ENCODE measurements at regions not wholly inside any gene's neighbourhood (a gene's known extent, or its start where the extent isn't known, plus 50 kb on each side); places are given as distances from the start of the nearest gene placed in this dataset.

- Mint-ChIP-seq H3K9me3 (no peaks in the 10 kb centered on the region), H3K4me1 (ENCODE audit: low read depth) (no peaks in the 10 kb centered on the region), H3K36me3 (ENCODE audit: low read depth) (no peaks in the 10 kb centered on the region), H3K27ac (no peak overlapping the region), H3K27me3 (peaks cover 12% of the 10 kb centered on the region), H3K4me3 (no peak overlapping the region)
Observed at GRCh38 chr3:43867436-43868072, 176.8 kb downstream of the ABHD5 start.

DNA sequence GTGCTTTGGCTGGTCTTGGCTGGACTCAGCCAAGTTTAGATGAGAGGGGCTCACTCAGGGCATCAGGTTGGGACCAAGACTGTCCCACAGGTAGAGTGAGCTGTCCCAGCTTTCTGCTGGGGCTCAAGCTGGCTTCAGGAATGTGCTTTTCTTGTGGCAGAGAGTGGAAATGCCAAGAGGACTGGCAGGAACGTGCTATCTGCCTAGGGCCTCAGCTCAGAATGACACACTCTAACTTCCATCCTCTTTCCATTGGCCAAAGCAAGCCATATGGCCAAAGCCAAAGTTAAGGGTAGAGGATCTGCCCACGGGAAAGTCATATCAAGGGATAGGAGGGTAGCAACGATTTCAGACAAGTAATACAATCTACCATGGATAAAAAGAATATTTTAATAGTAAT is 178.8 kb downstream of the ABHD5 start:
- Mint-ChIP-seq H3K27ac (no peak overlapping the region), H3K9me3 (no peaks in the 10 kb centered on the region), H3K27me3 (peaks cover 14% of the 10 kb centered on the region), H3K4me3 (no peak overlapping the region), H3K4me1 (ENCODE audit: low read depth) (no peaks in the 10 kb centered on the region), H3K36me3 (ENCODE audit: low read depth) (no peaks in the 10 kb centered on the region)

- Mint-ChIP-seq H3K27ac (no peak overlapping the region), H3K27me3 (peaks cover 14% of the 10 kb centered on the region), H3K36me3 (ENCODE audit: low read depth) (no peaks in the 10 kb centered on the region), H3K4me1 (ENCODE audit: low read depth) (no peaks in the 10 kb centered on the region), H3K9me3 (no peaks in the 10 kb centered on the region), H3K4me3 (no peak overlapping the region)
Observed at GRCh38 chr3:43870120-43870519, 179.4 kb downstream of the ABHD5 start.

- H3K36me3 Mint-ChIP-seq (ENCODE audit: low read depth), result no peaks in the 10 kb centered on the region
- H3K4me1 Mint-ChIP-seq (ENCODE audit: low read depth), result no peaks in the 10 kb centered on the region
- no peaks in the 10 kb centered on the region for H3K9me3 Mint-ChIP-seq
- no peak overlapping the region for H3K27ac Mint-ChIP-seq
- peaks cover 14% of the 10 kb centered on the region for H3K27me3 Mint-ChIP-seq
- no peak overlapping the region for H3K4me3 Mint-ChIP-seq
Observed at GRCh38 chr3:43870844-43871626, 180.3 kb downstream of the ABHD5 start.

GRCh38 chr3:43871627-43872245 is 181.0 kb downstream of the ABHD5 start:
- Mint-ChIP-seq H3K27me3 (peaks cover 14% of the 10 kb centered on the region), H3K27ac (no peak overlapping the region), H3K9me3 (no peaks in the 10 kb centered on the region), H3K36me3 (ENCODE audit: low read depth) (no peaks in the 10 kb centered on the region), H3K4me1 (ENCODE audit: low read depth) (no peaks in the 10 kb centered on the region), H3K4me3 (no peak overlapping the region)

DNA sequence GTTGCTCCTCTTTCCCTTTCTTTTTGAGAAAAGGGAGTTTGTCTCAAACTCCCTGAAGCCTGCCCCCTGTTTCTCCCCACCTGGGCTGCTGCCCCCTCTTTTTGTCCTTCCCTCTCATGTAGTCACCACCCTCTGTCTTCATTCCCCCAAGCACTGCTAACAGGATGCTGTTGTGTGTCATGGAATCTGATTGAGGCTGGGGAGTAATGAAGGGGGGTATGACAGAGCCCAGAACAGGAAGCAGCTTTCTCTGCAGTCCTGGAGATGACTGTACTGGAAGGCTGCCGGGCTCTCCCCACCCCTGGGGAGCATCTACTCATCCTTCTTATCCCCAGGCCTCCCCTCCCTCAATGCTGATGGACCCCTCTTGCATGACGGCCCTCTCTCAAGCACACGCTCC is 181.6 kb downstream of the ABHD5 start:
- H3K9me3 Mint-ChIP-seq, result no peaks in the 10 kb centered on the region
- no peaks in the 10 kb centered on the region for H3K4me1 Mint-ChIP-seq (ENCODE audit: low read depth)
- peaks cover 18% of the 10 kb centered on the region for H3K27me3 Mint-ChIP-seq
- no peaks in the 10 kb centered on the region for H3K36me3 Mint-ChIP-seq (ENCODE audit: low read depth)
- no peak overlapping the region for H3K27ac Mint-ChIP-seq
- H3K4me3 Mint-ChIP-seq, result no peak overlapping the region

DNA sequence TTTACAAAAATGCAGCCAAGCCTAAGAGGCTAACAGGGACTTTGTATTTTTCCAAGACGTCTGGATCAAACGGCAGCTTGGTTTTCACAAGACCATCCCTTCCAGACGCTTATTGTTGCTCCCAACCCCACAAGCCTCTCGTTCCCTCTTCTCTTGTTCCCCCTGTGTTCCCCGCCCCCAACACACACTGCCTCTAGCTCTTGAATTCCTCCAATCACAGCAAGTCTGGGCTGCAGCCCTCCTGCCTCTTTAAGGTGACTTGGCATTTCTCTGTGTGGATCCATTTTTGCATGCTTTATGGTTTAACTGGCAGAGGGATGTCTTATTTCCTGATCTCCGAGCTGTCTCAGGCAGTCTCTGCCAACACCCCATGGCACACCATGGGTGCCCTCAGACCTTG is 182.2 kb downstream of the ABHD5 start:
- Mint-ChIP-seq H3K9me3 (no peaks in the 10 kb centered on the region), H3K27me3 (peaks cover 20% of the 10 kb centered on the region), H3K27ac (no peak overlapping the region), H3K4me1 (ENCODE audit: low read depth) (no peaks in the 10 kb centered on the region), H3K36me3 (ENCODE audit: low read depth) (no peaks in the 10 kb centered on the region), H3K4me3 (no peak overlapping the region)

DNA sequence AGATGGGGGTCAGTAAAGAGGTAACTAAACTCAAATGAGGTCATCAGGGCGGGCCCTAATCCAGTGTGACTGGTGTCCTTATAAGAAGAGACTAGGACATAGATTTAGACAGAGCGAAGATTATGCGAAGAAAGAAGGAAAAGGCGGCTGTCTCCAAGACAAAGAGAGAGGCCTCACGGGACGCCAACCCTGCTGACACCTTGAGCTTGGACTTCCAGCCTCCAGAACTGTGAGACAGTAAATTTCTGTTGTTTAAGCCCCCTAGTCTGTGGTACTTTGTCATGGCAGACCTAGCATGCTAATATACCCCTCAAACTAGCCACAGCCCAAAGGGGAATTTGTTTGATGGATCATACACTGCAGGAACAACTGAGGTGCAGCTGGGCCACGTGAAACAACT is 183.0 kb downstream of the ABHD5 start:
- Mint-ChIP-seq H3K9me3 (no peaks in the 10 kb centered on the region), H3K4me3 (no peak overlapping the region), H3K36me3 (ENCODE audit: low read depth) (no peaks in the 10 kb centered on the region), H3K4me1 (ENCODE audit: low read depth) (no peaks in the 10 kb centered on the region), H3K27ac (no peak overlapping the region), H3K27me3 (peaks cover 20% of the 10 kb centered on the region)

DNA sequence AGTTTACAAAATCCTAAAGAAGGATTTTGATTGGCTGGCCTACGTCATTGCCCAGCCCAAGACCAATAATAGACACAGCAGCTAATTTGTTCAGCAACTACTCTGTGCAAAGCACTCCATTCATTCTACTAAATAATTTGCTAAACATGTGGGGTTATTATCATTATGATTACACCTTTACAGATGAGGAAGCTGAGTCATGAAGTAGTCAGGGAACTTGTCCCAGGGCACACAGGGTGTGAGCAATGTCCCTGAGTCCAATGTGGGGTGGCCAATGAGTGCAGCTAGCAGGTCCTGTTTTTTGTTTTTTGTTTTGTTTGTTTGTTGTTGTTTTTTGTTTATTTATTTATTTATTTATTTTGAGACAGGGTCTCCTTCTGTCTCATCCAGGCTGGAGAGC is 183.6 kb downstream of the ABHD5 start:
- no peaks in the 10 kb centered on the region for H3K36me3 Mint-ChIP-seq (ENCODE audit: low read depth)
- no peak overlapping the region for H3K27ac Mint-ChIP-seq
- no peak overlapping the region for H3K4me3 Mint-ChIP-seq
- no peaks in the 10 kb centered on the region for H3K4me1 Mint-ChIP-seq (ENCODE audit: low read depth)
- H3K9me3 Mint-ChIP-seq, result no peaks in the 10 kb centered on the region
- peaks cover 18% of the 10 kb centered on the region for H3K27me3 Mint-ChIP-seq

- Mint-ChIP-seq H3K4me3 (no peak overlapping the region), H3K4me1 (ENCODE audit: low read depth) (no peaks in the 10 kb centered on the region), H3K27ac (no peak overlapping the region), H3K27me3 (peaks cover 22% of the 10 kb centered on the region), H3K9me3 (no peaks in the 10 kb centered on the region), H3K36me3 (ENCODE audit: low read depth) (no peaks in the 10 kb centered on the region)
Observed at GRCh38 chr3:43874731-43875130, 184.0 kb downstream of the ABHD5 start.

DNA sequence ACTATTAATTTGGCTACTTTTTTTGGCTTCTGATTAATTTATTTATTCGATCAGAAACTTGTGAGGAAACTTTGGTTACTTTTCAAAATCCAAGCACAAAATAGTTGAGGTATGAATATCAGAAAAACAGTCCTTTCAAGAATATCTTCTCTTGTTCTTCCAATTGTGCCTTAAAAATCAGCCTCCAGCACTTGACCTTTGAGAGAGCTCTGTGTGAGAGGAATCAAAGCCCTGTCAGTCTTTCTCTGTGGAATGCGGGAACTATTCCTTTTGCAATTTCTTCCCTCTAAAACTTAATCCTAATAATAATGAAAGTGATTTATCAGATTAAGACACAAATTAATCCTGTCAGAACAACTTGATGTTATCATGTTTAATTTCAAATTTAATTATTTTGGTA is 185.9 kb downstream of the ABHD5 start:
- Mint-ChIP-seq H3K27me3 (peaks cover 18% of the 10 kb centered on the region), H3K36me3 (ENCODE audit: low read depth) (no peaks in the 10 kb centered on the region), H3K9me3 (no peaks in the 10 kb centered on the region), H3K4me3 (no peak overlapping the region), H3K4me1 (ENCODE audit: low read depth) (no peaks in the 10 kb centered on the region), H3K27ac (no peak overlapping the region)

GRCh38 chr3:43879166-43879565 is 188.4 kb downstream of the ABHD5 start:
- Mint-ChIP-seq H3K27ac (no peak overlapping the region), H3K4me1 (ENCODE audit: low read depth) (no peaks in the 10 kb centered on the region), H3K4me3 (no peak overlapping the region), H3K9me3 (no peaks in the 10 kb centered on the region), H3K36me3 (ENCODE audit: low read depth) (no peaks in the 10 kb centered on the region), H3K27me3 (peaks cover 12% of the 10 kb centered on the region)

- peaks cover 11% of the 10 kb centered on the region for H3K27me3 Mint-ChIP-seq
Observed at GRCh38 chr3:43882976-43883680, 192.4 kb downstream of the ABHD5 start.

GRCh38 chr3:43883729-43884396 is 193.1 kb downstream of the ABHD5 start:
- no peaks in the 10 kb centered on the region for H3K4me1 Mint-ChIP-seq (ENCODE audit: low read depth)
- H3K36me3 Mint-ChIP-seq (ENCODE audit: low read depth), result no peaks in the 10 kb centered on the region
- H3K9me3 Mint-ChIP-seq, result no peaks in the 10 kb centered on the region
- H3K27me3 Mint-ChIP-seq, result peaks cover 11% of the 10 kb centered on the region
- H3K27ac Mint-ChIP-seq, result no peak overlapping the region
- no peak overlapping the region for H3K4me3 Mint-ChIP-seq

More at GRCh38 chr3:43882976-43883680, 192.4 kb downstream of the ABHD5 start:
- no peaks in the 10 kb centered on the region for H3K36me3 Mint-ChIP-seq (ENCODE audit: low read depth)
- H3K9me3 Mint-ChIP-seq, result no peaks in the 10 kb centered on the region
- H3K27ac Mint-ChIP-seq, result no peak overlapping the region
- H3K4me1 Mint-ChIP-seq (ENCODE audit: low read depth), result no peaks in the 10 kb centered on the region
- no peak overlapping the region for H3K4me3 Mint-ChIP-seq
